IMR-90 (cell line): ENCODE measurements at regions not wholly inside any gene's neighbourhood (a gene's known extent, or its start where the extent isn't known, plus 50 kb on each side); places are given as distances from the start of the nearest gene placed in this dataset.

Source experiments
- ATAC-seq: fragments of 200-7000 bp; cut with Tn5 transposase; 2 replicates; pipeline ENCODE4 v1.9.1; 2020; ENCODE audit warnings: low read depth, mild to moderate bottlenecking, moderate library complexity
- BruUV-seq: library from RNA; stranded (reverse); fragments of 400-500 nt; replicated peaks from 2 replicates; lab custom pipeline; 2021; lab: Mats Ljungman, UMichigan
- CTCF ChIA-PET: fragments of 300-600 bp; formaldehyde crosslinking; extraction: SDS; loops from one replicate; lab custom pipeline; 2021; ENCODE audit warnings: antibody characterized with exemption; lab: Yijun Ruan, JAX
- POLR2A ChIA-PET: fragments of 300-600 bp; sonication (Branson Sonifier 250); formaldehyde crosslinking; loops from one replicate; lab custom pipeline; 2022; ENCODE audit warnings: antibody characterized with exemption; ENCODE audit not compliant: unreplicated experiment; lab: Charles Lee
- DNase-seq: peaks from one replicate; pipeline ENCODE4 v3.0.0; 2013
- H2AFZ ChIP-seq: replicated peaks from 2 replicates; pipeline ENCODE3; 2013; ENCODE audit warnings: low read length, mild to moderate bottlenecking; ENCODE audit not compliant: poor library complexity
- H2AK5ac ChIP-seq: 2 replicates; pipeline ENCODE4 v1.6.1; 2013; ENCODE audit warnings: low read depth, low read length, inconsistent platforms
- H2AK9ac ChIP-seq: replicated peaks from 2 replicates; pipeline ENCODE3; 2013; ENCODE audit warnings: mild to moderate bottlenecking, low read depth, low read length, moderate library complexity; ENCODE audit not compliant: poor library complexity
- H2BK120ac ChIP-seq: 2 replicates; pipeline ENCODE4 v1.6.1; 2013; ENCODE audit warnings: low read depth, low read length, inconsistent platforms
- H2BK15ac ChIP-seq: 3 replicates; pipeline ENCODE4 v1.6.1; 2013; ENCODE audit warnings: low read depth, low read length, inconsistent platforms
- H2BK20ac ChIP-seq: 2 replicates; pipeline ENCODE4 v1.6.1; 2013; ENCODE audit warnings: low read depth, mild to moderate bottlenecking, inconsistent platforms, low read length, moderate library complexity
- H2BK5ac ChIP-seq: 2 replicates; pipeline ENCODE4 v1.6.1; 2013; ENCODE audit warnings: mild to moderate bottlenecking, low read depth, low read length, inconsistent platforms; ENCODE audit not compliant: poor library complexity, severe bottlenecking
- H3K14ac ChIP-seq: replicated peaks from 2 replicates; pipeline ENCODE4 v1.6.1; 2013; ENCODE audit warnings: low read depth, low read length, inconsistent platforms
- H3K18ac ChIP-seq: 2 replicates; pipeline ENCODE4 v1.6.1; 2013; ENCODE audit warnings: low read depth, low read length, control low read depth
- H3K23ac ChIP-seq: 2 replicates; pipeline ENCODE4 v1.6.1; 2013; ENCODE audit warnings: low read depth, low read length, inconsistent platforms
- H3K27ac ChIP-seq: 2 replicates; pipeline ENCODE4 v1.5.1; 2013; ENCODE audit warnings: mild to moderate bottlenecking, control low read depth, low read length; ENCODE audit not compliant: insufficient read depth
- H3K27me3 ChIP-seq: 2 replicates; pipeline ENCODE4 v1.6.1; 2013; ENCODE audit warnings: low read length; ENCODE audit not compliant: control insufficient read depth, insufficient read depth
- H3K36me3 ChIP-seq: 2 replicates; pipeline ENCODE4 v1.6.1; 2013; ENCODE audit warnings: low read length, mixed read lengths; ENCODE audit not compliant: control insufficient read depth, insufficient read depth
- H3K4ac ChIP-seq: 2 replicates; pipeline ENCODE4 v1.6.1; 2013; ENCODE audit warnings: low read depth, low read length, inconsistent platforms
- H3K4me1 ChIP-seq: 2 replicates; pipeline ENCODE4 v1.6.1; 2013; ENCODE audit warnings: low read length, mixed read lengths; ENCODE audit not compliant: control insufficient read depth, insufficient read depth
- H3K4me2 ChIP-seq: 2 replicates; pipeline ENCODE4 v1.6.1; 2013; ENCODE audit warnings: low read depth, mild to moderate bottlenecking, control low read depth, low read length, moderate library complexity
- H3K4me3 ChIP-seq: 2 replicates; pipeline ENCODE4 v1.5.1; 2013; ENCODE audit warnings: low read depth, mild to moderate bottlenecking, control low read depth, low read length, moderate library complexity; ENCODE audit not compliant: insufficient read depth
- H3K56ac ChIP-seq: 2 replicates; pipeline ENCODE4 v1.6.1; 2013; ENCODE audit warnings: low read length, inconsistent platforms; ENCODE audit not compliant: insufficient read depth; ENCODE audit errors: extremely low read depth
- H3K79me1 ChIP-seq, 2 experiments: 2 replicates each; pipeline ENCODE4 v1.6.1; 2013; ENCODE audit warnings: low read length in 2 of 2, inconsistent platforms in 1 of 2, low read depth in 1 of 2
- H3K9ac ChIP-seq: 2 replicates; pipeline ENCODE4 v1.6.1; 2013; ENCODE audit warnings: low read depth, low read length, control low read depth
- H3K9me1 ChIP-seq: 2 replicates; pipeline ENCODE4 v1.6.1; 2013; ENCODE audit warnings: low read length, inconsistent platforms; ENCODE audit not compliant: insufficient read depth
- H3K9me3 ChIP-seq: 2 replicates; pipeline ENCODE4 v1.6.1; 2013; ENCODE audit warnings: low read length; ENCODE audit not compliant: control insufficient read depth, insufficient read depth
- H4K20me1 ChIP-seq: 2 replicates; pipeline ENCODE4 v1.6.1; 2013; ENCODE audit warnings: low read length, inconsistent platforms; ENCODE audit not compliant: insufficient read depth
- H4K5ac ChIP-seq: 2 replicates; pipeline ENCODE4 v1.6.1; 2013; ENCODE audit warnings: mild to moderate bottlenecking, low read depth, low read length, control low read depth
- H4K8ac ChIP-seq, 2 experiments: 2 replicates each; pipeline ENCODE4 v1.6.1; 2013; ENCODE audit warnings: low read depth in 2 of 2, low read length in 2 of 2, control low read depth in 1 of 2, inconsistent platforms in 1 of 2
- H4K91ac ChIP-seq: 2 replicates; pipeline ENCODE4 v1.6.1; 2013; ENCODE audit warnings: low read depth, low read length, inconsistent platforms; ENCODE audit not compliant: insufficient read depth
- BHLHE40 ChIP-seq: fragments of 150-350 bp; IDR thresholded peaks from 2 replicates; pipeline ENCODE4 v1.6.1; 2016; ENCODE audit warnings: mild to moderate bottlenecking, low read depth, low read length
- CEBPB ChIP-seq: IDR thresholded peaks from 2 replicates; pipeline ENCODE4 v1.6.1; 2012; ENCODE audit warnings: low read depth, low read length, improper control_type of control experiment
- CHD1 ChIP-seq: IDR thresholded peaks from 2 replicates; pipeline ENCODE4 v1.6.1; 2012; ENCODE audit warnings: low read depth, low read length, improper control_type of control experiment
- ELK1 ChIP-seq: fragments of 150-350 bp; IDR thresholded peaks from 2 replicates; pipeline ENCODE4 v1.6.1; 2016; ENCODE audit warnings: low read depth, mild to moderate bottlenecking, low read length, moderate library complexity, borderline replicate concordance
- FOS ChIP-seq: fragments of 150-350 bp; IDR thresholded peaks from 2 replicates; pipeline ENCODE4 v1.6.1; 2016; ENCODE audit warnings: low read depth, low read length
- MAFK ChIP-seq: IDR thresholded peaks from 2 replicates; pipeline ENCODE4 v1.6.1; 2012; ENCODE audit warnings: low read depth, low read length, improper control_type of control experiment
- MAZ ChIP-seq: IDR thresholded peaks from 2 replicates; pipeline ENCODE4 v1.6.1; 2012; ENCODE audit warnings: low read depth, mild to moderate bottlenecking, low read length, improper control_type of control experiment, moderate library complexity, borderline replicate concordance
- MXI1 ChIP-seq: IDR thresholded peaks from 2 replicates; pipeline ENCODE4 v1.6.1; 2012; ENCODE audit warnings: low read depth, mild to moderate bottlenecking, low read length, moderate library complexity, borderline replicate concordance
- NFE2L2 ChIP-seq: fragments of 150-350 bp; IDR thresholded peaks from 2 replicates; pipeline ENCODE4 v1.6.1; 2016; ENCODE audit warnings: low read depth, mild to moderate bottlenecking, low read length
- POLR2A ChIP-seq: IDR thresholded peaks from 2 replicates; pipeline ENCODE4 v1.6.1; 2012; ENCODE audit warnings: mild to moderate bottlenecking, low read depth, low read length
- RAD21 ChIP-seq: IDR thresholded peaks from 2 replicates; pipeline ENCODE4 v1.6.1; 2012; ENCODE audit warnings: low read length, improper control_type of control experiment
- RCOR1 ChIP-seq: IDR thresholded peaks from 2 replicates; pipeline ENCODE4 v1.6.1; 2012; ENCODE audit warnings: mild to moderate bottlenecking, low read length, improper control_type of control experiment; ENCODE audit not compliant: insufficient replicate concordance
- RFX5 ChIP-seq: IDR thresholded peaks from 2 replicates; pipeline ENCODE4 v1.8.0; 2012; ENCODE audit warnings: low read depth, mild to moderate bottlenecking, low read length, moderate library complexity
- SMC3 ChIP-seq: fragments of 150-350 bp; IDR thresholded peaks from 2 replicates; pipeline ENCODE4 v1.6.1; 2016; ENCODE audit warnings: low read depth, mild to moderate bottlenecking, antibody characterized with exemption, low read length, moderate library complexity
- USF2 ChIP-seq: fragments of 150-350 bp; IDR thresholded peaks from 2 replicates; pipeline ENCODE4 v1.6.1; 2017; ENCODE audit warnings: mild to moderate bottlenecking, antibody characterized with exemption, low read length, low read depth
- WGBS, 2 experiments: methylation state at CpG; one replicate each; pipeline versions ENCODE4 v1.1.5 to v1.1.7; 2013; ENCODE audit warnings: missing lambda C conversion rate in 2 of 2; ENCODE audit not compliant: insufficient read length in 1 of 2; ENCODE audit errors: extremely low coverage in 2 of 2; 5-methylcytosine and 5-hydroxymethylcytosine counted together
- dilution Hi-C: fragments of 300-500 bp; cut with HindIII; formaldehyde crosslinking; loops from one replicate; pipeline ENCODE4 v1.14.3; 2018; ENCODE audit warnings: low sequenced_read_pairs; ENCODE audit not compliant: unreplicated experiment
- in situ Hi-C: fragments of 300-500 bp; cut with MboI; formaldehyde crosslinking; loops from 3 replicates; pipeline ENCODE4 v1.14.3; 2019; ENCODE audit warnings: low sequenced_read_pairs, inconsistent platforms, mixed read lengths
- intact Hi-C: fragments of 100-400 bp; cut with micrococcal nuclease; formaldehyde crosslinking; loops from 2 replicates; pipeline ENCODE4 v1.10.0; 2022
- TF ChIP-seq, protein P1 (sequence below): conservative IDR thresholded peaks from 2 replicates; pipeline ENCODE4 v1.5.1; 2012; ENCODE audit warnings: mild to moderate bottlenecking, low read depth, low read length, improper control_type of control experiment

DNA sequence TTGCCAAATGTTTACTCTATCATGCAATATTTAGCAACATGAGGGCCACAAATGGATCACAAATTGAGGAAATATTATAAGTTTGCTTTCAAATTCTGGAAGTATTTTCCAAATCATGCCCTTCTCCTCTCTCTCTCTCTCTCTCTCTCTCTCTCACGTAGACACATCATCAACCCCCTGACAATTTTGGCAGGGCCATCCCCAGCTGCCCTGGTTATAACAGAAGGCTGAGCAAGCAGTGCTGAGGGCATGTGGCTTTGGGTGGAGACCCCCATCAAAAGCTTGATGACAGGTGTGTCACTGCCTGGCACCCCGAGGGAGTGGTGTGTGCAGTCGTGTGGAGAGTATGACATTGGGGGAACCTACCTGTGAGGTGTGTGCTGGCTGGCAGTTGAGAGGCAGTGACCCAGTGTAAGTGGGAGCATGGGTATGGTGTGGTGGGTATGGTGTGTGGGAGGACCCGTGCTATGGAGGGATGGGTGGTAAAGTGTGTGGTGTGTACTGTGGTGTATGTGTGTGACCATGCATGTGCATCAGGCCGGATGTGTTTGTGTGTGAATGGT is 224.5 kb downstream of the TTC32 start:
- H3K4me2 ChIP-seq = no peak overlapping the region
- H3K9ac ChIP-seq = no peak overlapping the region
- no peak overlapping the region for H2AK5ac ChIP-seq
- no peaks in the 10 kb centered on the region for H3K4me1 ChIP-seq
- CTCF ChIA-PET = interaction anchor here (1.1 to 1.2 kb wide), 2 partner anchors 9 to 10 kb away, joined by 3 to 6 read pairs; no protein-coding TSS in a partner anchor
- H3K14ac ChIP-seq = no peak overlapping the region
- ATAC-seq (no peak), DNase-seq (no peak)
- peaks cover 14% of the 10 kb centered on the region for H3K27me3 ChIP-seq
- no peaks in the 10 kb centered on the region for H4K20me1 ChIP-seq
- no peak overlapping the region for H3K4me3 ChIP-seq
- no peak overlapping the region for H2BK15ac ChIP-seq
- H4K91ac ChIP-seq = no peak overlapping the region
- no peak overlapping the region for H4K8ac ChIP-seq
- H3K4ac ChIP-seq = no peak overlapping the region
- no peak overlapping the region for H3K27ac ChIP-seq
- no peak overlapping the region for H3K23ac ChIP-seq
- H3K9me3 ChIP-seq = no peaks in the 10 kb centered on the region
- H2BK120ac ChIP-seq = no peak overlapping the region
- H2BK5ac ChIP-seq = no peak overlapping the region
- dilution Hi-C loops (no loop called here), in situ Hi-C loops (loop anchor here (10.0 kb wide), 1 partner anchor 302 kb away; no protein-coding TSS in a partner anchor), intact Hi-C loops (no loop called here)
- no peak overlapping the region for H2BK20ac ChIP-seq
- H3K36me3 ChIP-seq = no peaks in the 10 kb centered on the region
- TF ChIP-seq CHD1 (no peak), RAD21 (no peak), MXI1 (no peak), BHLHE40 (no peak), SMC3 (no peak), NFE2L2 (no peak), ELK1 (no peak), RCOR1 (no peak), MAZ (no peak), CEBPB (no peak), USF2 (no peak), MAFK (no peak), POLR2A (no peak), FOS (no peak), RFX5 (no peak)
- TF ChIP-seq, protein P1, sequence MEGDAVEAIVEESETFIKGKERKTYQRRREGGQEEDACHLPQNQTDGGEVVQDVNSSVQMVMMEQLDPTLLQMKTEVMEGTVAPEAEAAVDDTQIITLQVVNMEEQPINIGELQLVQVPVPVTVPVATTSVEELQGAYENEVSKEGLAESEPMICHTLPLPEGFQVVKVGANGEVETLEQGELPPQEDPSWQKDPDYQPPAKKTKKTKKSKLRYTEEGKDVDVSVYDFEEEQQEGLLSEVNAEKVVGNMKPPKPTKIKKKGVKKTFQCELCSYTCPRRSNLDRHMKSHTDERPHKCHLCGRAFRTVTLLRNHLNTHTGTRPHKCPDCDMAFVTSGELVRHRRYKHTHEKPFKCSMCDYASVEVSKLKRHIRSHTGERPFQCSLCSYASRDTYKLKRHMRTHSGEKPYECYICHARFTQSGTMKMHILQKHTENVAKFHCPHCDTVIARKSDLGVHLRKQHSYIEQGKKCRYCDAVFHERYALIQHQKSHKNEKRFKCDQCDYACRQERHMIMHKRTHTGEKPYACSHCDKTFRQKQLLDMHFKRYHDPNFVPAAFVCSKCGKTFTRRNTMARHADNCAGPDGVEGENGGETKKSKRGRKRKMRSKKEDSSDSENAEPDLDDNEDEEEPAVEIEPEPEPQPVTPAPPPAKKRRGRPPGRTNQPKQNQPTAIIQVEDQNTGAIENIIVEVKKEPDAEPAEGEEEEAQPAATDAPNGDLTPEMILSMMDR = no peak
- no peak overlapping the region for H2AK9ac ChIP-seq
- BruUV-seq = no TSS peak
- H3K79me1 ChIP-seq = no peaks in the 10 kb centered on the region
- H3K9me1 ChIP-seq = no peaks in the 10 kb centered on the region
- H2AFZ ChIP-seq = no peak overlapping the region
- H3K18ac ChIP-seq = no peak overlapping the region
- POLR2A ChIA-PET = no interaction called here
- H4K5ac ChIP-seq = no peak overlapping the region
- 83% methylated on average over 2 of the region's 5 CpGs; no CpG with 5 or more reads in 1 of the 2 experiments for WGBS, 2 experiments
- no peak overlapping the region for H3K56ac ChIP-seq
